HL-60 (cell line): ENCODE measurements at regions not wholly inside any gene's neighbourhood (a gene's known extent, or its start where the extent isn't known, plus 50 kb on each side); places are given as distances from the start of the nearest gene placed in this dataset.

Experiments used
- DNase-seq, 2 experiments: peaks; one replicate each; pipeline ENCODE4 v3.0.0-alpha.2; 2010 to 2020; ENCODE audit warnings: low read depth in 1 of 2, low spot score in 1 of 2
- H3K27ac ChIP-seq: fragments of 250-450 bp; sonication (Bioruptor Pico); replicated peaks from 2 replicates; pipeline ENCODE4 v1.5.1; 2020; ENCODE audit warnings: mild to moderate bottlenecking, moderate library complexity
- H3K27me3 ChIP-seq: fragments of 250-450 bp; sonication (Bioruptor Pico); 2 replicates; pipeline ENCODE4 v1.5.1; 2021; ENCODE audit warnings: mild to moderate bottlenecking, moderate library complexity; ENCODE audit not compliant: insufficient read depth, poor library complexity, severe bottlenecking
- H3K4me3 ChIP-seq: replicated peaks from 2 replicates; pipeline ENCODE4 v1.5.1; 2011; ENCODE audit warnings: mild to moderate bottlenecking, control low read depth, low read length; ENCODE audit not compliant: insufficient read depth
- GABPA ChIP-seq: IDR thresholded peaks from 2 replicates; pipeline ENCODE4 v1.6.1; 2012; ENCODE audit warnings: low read depth
- POLR2AphosphoS5 ChIP-seq: IDR thresholded peaks from 2 replicates; pipeline ENCODE4 v1.6.1; 2012; ENCODE audit warnings: low read depth
- SPI1 ChIP-seq: IDR thresholded peaks from 2 replicates; pipeline ENCODE4 v1.6.1; 2012; ENCODE audit warnings: low read depth, mild to moderate bottlenecking, borderline replicate concordance
- TF ChIP-seq, protein P1 (sequence below): IDR thresholded peaks from 2 replicates; pipeline ENCODE4 v1.6.1; 2012; ENCODE audit warnings: low read depth; ENCODE audit not compliant: insufficient replicate concordance
- TF ChIP-seq, protein P2 (sequence below): IDR thresholded peaks from one replicate; pipeline ENCODE4 v1.5.1; 2011; ENCODE audit warnings: low read length, control low read depth, inconsistent platforms; ENCODE audit not compliant: insufficient read depth

DNA sequence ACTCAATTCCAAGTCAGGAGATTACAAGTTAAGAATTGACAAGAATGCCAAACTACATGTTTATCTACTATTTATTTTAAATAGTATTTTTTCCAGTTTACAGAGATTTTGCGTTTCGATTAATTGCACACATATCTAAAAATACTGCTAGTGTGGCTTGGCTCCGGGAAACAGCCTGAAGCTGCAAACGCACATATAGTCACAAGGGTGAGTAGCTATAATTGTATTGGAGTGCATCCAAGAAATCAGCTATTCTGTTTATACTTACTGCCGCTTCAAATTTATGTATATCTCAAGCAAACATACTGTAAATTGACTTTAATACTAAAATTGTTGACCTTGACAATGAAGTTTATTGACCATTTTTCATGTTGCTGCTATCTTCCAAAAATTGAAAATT, 77.0 kb upstream of the PLSCR5 start:
- Histone ChIP-seq H3K27ac (no peak overlapping the region), H3K4me3 (no peak overlapping the region)
- DNase-seq, result no peak

DNA sequence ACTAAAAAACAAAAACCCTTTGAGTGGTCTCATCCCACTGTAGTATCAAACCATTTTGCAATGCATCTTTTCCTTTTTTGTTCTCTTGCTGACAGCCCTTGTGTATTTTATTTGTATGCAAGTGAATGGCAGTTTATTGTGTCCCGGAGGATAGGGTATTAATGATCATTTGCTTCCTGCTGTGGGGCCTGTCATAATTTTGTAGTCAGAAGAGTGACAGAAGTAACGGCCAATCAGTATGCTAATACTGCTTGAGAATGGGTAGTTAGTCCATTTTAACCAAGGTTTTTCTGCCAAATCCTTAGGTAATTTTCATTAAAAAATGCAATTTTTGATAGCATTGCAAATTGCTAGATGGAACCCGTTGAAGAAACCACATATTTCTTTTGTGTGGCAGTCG, 75.5 kb upstream of the PLSCR5 start:
- Histone ChIP-seq H3K27ac (no peak overlapping the region), H3K27me3 (no peaks in the 10 kb centered on the region), H3K4me3 (no peak overlapping the region)
- TF ChIP-seq GABPA (no peak), SPI1 (no peak), POLR2AphosphoS5 (no peak)
- TF ChIP-seq, protein P1, sequence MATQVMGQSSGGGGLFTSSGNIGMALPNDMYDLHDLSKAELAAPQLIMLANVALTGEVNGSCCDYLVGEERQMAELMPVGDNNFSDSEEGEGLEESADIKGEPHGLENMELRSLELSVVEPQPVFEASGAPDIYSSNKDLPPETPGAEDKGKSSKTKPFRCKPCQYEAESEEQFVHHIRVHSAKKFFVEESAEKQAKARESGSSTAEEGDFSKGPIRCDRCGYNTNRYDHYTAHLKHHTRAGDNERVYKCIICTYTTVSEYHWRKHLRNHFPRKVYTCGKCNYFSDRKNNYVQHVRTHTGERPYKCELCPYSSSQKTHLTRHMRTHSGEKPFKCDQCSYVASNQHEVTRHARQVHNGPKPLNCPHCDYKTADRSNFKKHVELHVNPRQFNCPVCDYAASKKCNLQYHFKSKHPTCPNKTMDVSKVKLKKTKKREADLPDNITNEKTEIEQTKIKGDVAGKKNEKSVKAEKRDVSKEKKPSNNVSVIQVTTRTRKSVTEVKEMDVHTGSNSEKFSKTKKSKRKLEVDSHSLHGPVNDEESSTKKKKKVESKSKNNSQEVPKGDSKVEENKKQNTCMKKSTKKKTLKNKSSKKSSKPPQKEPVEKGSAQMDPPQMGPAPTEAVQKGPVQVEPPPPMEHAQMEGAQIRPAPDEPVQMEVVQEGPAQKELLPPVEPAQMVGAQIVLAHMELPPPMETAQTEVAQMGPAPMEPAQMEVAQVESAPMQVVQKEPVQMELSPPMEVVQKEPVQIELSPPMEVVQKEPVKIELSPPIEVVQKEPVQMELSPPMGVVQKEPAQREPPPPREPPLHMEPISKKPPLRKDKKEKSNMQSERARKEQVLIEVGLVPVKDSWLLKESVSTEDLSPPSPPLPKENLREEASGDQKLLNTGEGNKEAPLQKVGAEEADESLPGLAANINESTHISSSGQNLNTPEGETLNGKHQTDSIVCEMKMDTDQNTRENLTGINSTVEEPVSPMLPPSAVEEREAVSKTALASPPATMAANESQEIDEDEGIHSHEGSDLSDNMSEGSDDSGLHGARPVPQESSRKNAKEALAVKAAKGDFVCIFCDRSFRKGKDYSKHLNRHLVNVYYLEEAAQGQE, result no peak
- TF ChIP-seq, protein P2, sequence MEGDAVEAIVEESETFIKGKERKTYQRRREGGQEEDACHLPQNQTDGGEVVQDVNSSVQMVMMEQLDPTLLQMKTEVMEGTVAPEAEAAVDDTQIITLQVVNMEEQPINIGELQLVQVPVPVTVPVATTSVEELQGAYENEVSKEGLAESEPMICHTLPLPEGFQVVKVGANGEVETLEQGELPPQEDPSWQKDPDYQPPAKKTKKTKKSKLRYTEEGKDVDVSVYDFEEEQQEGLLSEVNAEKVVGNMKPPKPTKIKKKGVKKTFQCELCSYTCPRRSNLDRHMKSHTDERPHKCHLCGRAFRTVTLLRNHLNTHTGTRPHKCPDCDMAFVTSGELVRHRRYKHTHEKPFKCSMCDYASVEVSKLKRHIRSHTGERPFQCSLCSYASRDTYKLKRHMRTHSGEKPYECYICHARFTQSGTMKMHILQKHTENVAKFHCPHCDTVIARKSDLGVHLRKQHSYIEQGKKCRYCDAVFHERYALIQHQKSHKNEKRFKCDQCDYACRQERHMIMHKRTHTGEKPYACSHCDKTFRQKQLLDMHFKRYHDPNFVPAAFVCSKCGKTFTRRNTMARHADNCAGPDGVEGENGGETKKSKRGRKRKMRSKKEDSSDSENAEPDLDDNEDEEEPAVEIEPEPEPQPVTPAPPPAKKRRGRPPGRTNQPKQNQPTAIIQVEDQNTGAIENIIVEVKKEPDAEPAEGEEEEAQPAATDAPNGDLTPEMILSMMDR, result no peak
- no peak for DNase-seq

More for the DNA sequence above, 77.0 kb upstream of the PLSCR5 start:
- H3K27me3 ChIP-seq, result no peaks in the 10 kb centered on the region
- TF ChIP-seq SPI1, result no peak
- TF ChIP-seq, protein P1, result no peak
- TF ChIP-seq, protein P2, result no peak
- TF ChIP-seq POLR2AphosphoS5, result no peak
- no peak for TF ChIP-seq GABPA

DNA sequence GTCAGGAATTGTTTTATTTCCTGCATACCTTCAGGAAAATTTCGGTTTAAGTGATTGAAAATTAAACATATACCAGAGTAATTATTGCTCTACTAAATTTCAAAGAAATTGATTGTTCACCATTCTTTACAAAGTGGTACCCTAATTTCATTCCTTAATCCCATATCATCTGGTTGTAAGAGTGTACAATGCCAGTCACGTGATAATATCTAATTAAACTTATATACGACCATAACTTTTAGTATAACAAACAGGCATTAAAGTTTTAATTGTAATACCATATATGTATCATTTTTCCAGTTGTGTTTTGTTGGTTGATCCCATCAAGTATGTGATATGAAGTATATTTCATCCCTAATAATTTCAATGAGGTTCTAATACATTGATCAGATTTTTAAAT, 74.8 kb upstream of the PLSCR5 start:
- DNase-seq, result no peak
- Histone ChIP-seq H3K27me3 (no peaks in the 10 kb centered on the region), H3K4me3 (no peak overlapping the region), H3K27ac (no peak overlapping the region)
- TF ChIP-seq SPI1, result no peak
- TF ChIP-seq, protein P2, result no peak
- TF ChIP-seq, protein P1, result no peak
- TF ChIP-seq GABPA, result no peak
- no peak for TF ChIP-seq POLR2AphosphoS5
